ENCODE measurements at regions not wholly inside any gene's neighbourhood (a gene's known extent, or its start where the extent isn't known, plus 50 kb on each side); places are given as distances from the start of the nearest gene placed in this dataset.

GRCh38 chr13:89752394-89752793 lies 1595.1 kb upstream of the MIR17HG start:
- Histone ChIP-seq H3K4me3 (ENCODE audit: low read depth in 1 of 3, low read length in 3 of 3) (no peak overlapping the region), H3K27me3 (ENCODE audit: control insufficient read depth in 4 of 4, insufficient read depth in 4 of 4, low read length in 3 of 4) (no peaks in the 10 kb centered on the region), H3K4me1 (ENCODE audit: control insufficient read depth in 4 of 4, insufficient read depth in 4 of 4, low read length in 3 of 4) (no peaks in the 10 kb centered on the region), H3K36me3 (ENCODE audit: control insufficient read depth in 4 of 4, insufficient read depth in 3 of 4, low read depth in 1 of 4, low read length in 3 of 4) (no peaks in the 10 kb centered on the region), H3K27ac (ENCODE audit: low read depth in 1 of 2, low read length in 2 of 2) (no peak overlapping the region), H3K9ac (ENCODE audit: low read depth in 1 of 2, low read length in 2 of 2) (no peak overlapping the region), H3K9me3 (ENCODE audit: control insufficient read depth in 4 of 4, low read length in 3 of 4) (peaks cover 3 to 11% (median 5%) of the 10 kb centered on the region in 4 donors)
- WGBS: 53% methylated on average over 1 of the region's 1 CpG
- no peak for DNase-seq (ENCODE audit: low spot score)
- TF ChIP-seq RXRA (IDR thresholded peaks at IDR 0.05) (no peak), REST (IDR thresholded peaks at IDR 0.05) (no peak), HNF4G (IDR thresholded peaks at IDR 0.05) (no peak), RAD21 (IDR thresholded peaks at IDR 0.05) (no peak), NR2F2 (IDR thresholded peaks at IDR 0.05) (no peak), MAX (IDR thresholded peaks at IDR 0.05) (no peak), EGR1 (IDR thresholded peaks at IDR 0.05; ENCODE audit: low read depth in 2 of 2) (no peak), TAF1 (conservative IDR thresholded peaks at IDR 0.05) (no peak), GABPA (IDR thresholded peaks at IDR 0.05 in 1 of 2, conservative IDR thresholded peaks at IDR 0.05 in 1 of 2) (no peak), FOXA2 (IDR thresholded peaks at IDR 0.05) (no peak), SP1 (IDR thresholded peaks at IDR 0.05) (no peak), YY1 (IDR thresholded peaks at IDR 0.05) (no peak), HNF4A (conservative IDR thresholded peaks at IDR 0.05) (no peak), FOXA1 (IDR thresholded peaks at IDR 0.05) (no peak), JUND (IDR thresholded peaks at IDR 0.05) (no peak)
- TF ChIP-seq, protein P1, sequence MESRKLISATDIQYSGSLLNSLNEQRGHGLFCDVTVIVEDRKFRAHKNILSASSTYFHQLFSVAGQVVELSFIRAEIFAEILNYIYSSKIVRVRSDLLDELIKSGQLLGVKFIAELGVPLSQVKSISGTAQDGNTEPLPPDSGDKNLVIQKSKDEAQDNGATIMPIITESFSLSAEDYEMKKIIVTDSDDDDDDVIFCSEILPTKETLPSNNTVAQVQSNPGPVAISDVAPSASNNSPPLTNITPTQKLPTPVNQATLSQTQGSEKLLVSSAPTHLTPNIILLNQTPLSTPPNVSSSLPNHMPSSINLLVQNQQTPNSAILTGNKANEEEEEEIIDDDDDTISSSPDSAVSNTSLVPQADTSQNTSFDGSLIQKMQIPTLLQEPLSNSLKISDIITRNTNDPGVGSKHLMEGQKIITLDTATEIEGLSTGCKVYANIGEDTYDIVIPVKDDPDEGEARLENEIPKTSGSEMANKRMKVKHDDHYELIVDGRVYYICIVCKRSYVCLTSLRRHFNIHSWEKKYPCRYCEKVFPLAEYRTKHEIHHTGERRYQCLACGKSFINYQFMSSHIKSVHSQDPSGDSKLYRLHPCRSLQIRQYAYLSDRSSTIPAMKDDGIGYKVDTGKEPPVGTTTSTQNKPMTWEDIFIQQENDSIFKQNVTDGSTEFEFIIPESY (IDR thresholded peaks at IDR 0.05): no peak
- TF ChIP-seq, protein P2, sequence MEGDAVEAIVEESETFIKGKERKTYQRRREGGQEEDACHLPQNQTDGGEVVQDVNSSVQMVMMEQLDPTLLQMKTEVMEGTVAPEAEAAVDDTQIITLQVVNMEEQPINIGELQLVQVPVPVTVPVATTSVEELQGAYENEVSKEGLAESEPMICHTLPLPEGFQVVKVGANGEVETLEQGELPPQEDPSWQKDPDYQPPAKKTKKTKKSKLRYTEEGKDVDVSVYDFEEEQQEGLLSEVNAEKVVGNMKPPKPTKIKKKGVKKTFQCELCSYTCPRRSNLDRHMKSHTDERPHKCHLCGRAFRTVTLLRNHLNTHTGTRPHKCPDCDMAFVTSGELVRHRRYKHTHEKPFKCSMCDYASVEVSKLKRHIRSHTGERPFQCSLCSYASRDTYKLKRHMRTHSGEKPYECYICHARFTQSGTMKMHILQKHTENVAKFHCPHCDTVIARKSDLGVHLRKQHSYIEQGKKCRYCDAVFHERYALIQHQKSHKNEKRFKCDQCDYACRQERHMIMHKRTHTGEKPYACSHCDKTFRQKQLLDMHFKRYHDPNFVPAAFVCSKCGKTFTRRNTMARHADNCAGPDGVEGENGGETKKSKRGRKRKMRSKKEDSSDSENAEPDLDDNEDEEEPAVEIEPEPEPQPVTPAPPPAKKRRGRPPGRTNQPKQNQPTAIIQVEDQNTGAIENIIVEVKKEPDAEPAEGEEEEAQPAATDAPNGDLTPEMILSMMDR (IDR thresholded peaks at IDR 0.05; ENCODE audit: low read depth, low read length, missing input control): no peak
- TF ChIP-seq, protein P3, sequence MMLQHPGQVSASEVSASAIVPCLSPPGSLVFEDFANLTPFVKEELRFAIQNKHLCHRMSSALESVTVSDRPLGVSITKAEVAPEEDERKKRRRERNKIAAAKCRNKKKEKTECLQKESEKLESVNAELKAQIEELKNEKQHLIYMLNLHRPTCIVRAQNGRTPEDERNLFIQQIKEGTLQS (IDR thresholded peaks at IDR 0.05): no peak

All from liver (tissue), 8 donors.